ENCODE measurements at regions not wholly inside any gene's neighbourhood (a gene's known extent, or its start where the extent isn't known, plus 50 kb on each side); places are given as distances from the start of the nearest gene placed in this dataset.

GRCh38 chr9:129318121-129319075 is 140.3 kb upstream of the IER5L start:
- ATAC-seq: no peak
- no peak for TF ChIP-seq ISL1 (CRISPR knock-in tag; IDR thresholded peaks at IDR 0.05)
- TF ChIP-seq ESRRG (CRISPR knock-in tag; IDR thresholded peaks at IDR 0.05): no peak
- TF ChIP-seq ZC3H10 (CRISPR knock-in tag; IDR thresholded peaks at IDR 0.05): no peak
- TF ChIP-seq TCF4 (CRISPR knock-in tag; IDR thresholded peaks at IDR 0.05; ENCODE audit: borderline replicate concordance): no peak
- TF ChIP-seq CREB5 (CRISPR knock-in tag; IDR thresholded peaks at IDR 0.05; ENCODE audit: low read depth): no peak
- TF ChIP-seq TSHZ2 (CRISPR knock-in tag; IDR thresholded peaks at IDR 0.05): no peak
- TF ChIP-seq CSRNP3 (CRISPR knock-in tag; IDR thresholded peaks at IDR 0.05): no peak
- no peak for TF ChIP-seq TOX (CRISPR knock-in tag; IDR thresholded peaks at IDR 0.05; ENCODE audit: borderline replicate concordance)
- TF ChIP-seq PPARA (CRISPR knock-in tag; IDR thresholded peaks at IDR 0.05; ENCODE audit: borderline replicate concordance): no peak

- TF ChIP-seq PATZ1 (CRISPR knock-in tag; IDR thresholded peaks at IDR 0.05; ENCODE audit: borderline replicate concordance) (no peak), RARB (CRISPR knock-in tag; IDR thresholded peaks at IDR 0.05) (no peak), SNAI2 (CRISPR knock-in tag; IDR thresholded peaks at IDR 0.05) (no peak), CSRNP3 (CRISPR knock-in tag; IDR thresholded peaks at IDR 0.05) (no peak), ZFP3 (CRISPR knock-in tag; IDR thresholded peaks at IDR 0.05) (no peak), ZNF565 (CRISPR knock-in tag; conservative IDR thresholded peaks at IDR 0.05; ENCODE audit: low read depth) (no peak), OSR1 (CRISPR knock-in tag; IDR thresholded peaks at IDR 0.05) (no peak), ZFP30 (CRISPR knock-in tag; IDR thresholded peaks at IDR 0.05) (no peak), TOX (CRISPR knock-in tag; IDR thresholded peaks at IDR 0.05; ENCODE audit: borderline replicate concordance) (no peak), ESRRG (CRISPR knock-in tag; IDR thresholded peaks at IDR 0.05) (no peak), ISL1 (CRISPR knock-in tag; IDR thresholded peaks at IDR 0.05) (no peak), ZNF8 (CRISPR knock-in tag; IDR thresholded peaks at IDR 0.05) (no peak), POU6F1 (CRISPR knock-in tag; IDR thresholded peaks at IDR 0.05; ENCODE audit: borderline replicate concordance, low read depth) (no peak), CREB5 (CRISPR knock-in tag; IDR thresholded peaks at IDR 0.05; ENCODE audit: low read depth) (no peak), ZC3H10 (CRISPR knock-in tag; IDR thresholded peaks at IDR 0.05) (no peak), ARNTL (CRISPR knock-in tag; IDR thresholded peaks at IDR 0.05; ENCODE audit: borderline replicate concordance, low read depth) (no peak)
- peak; percentile 38 for ATAC-seq
Measured at GRCh38 chr9:129317179-129318011, 139.3 kb upstream of the IER5L start.

Measured in SK-N-SH treated with all-trans-retinoic acid at 6 μM for 48 hours (cell line).